ENCODE measurements at regions not wholly inside any gene's neighbourhood (a gene's known extent, or its start where the extent isn't known, plus 50 kb on each side); places are given as distances from the start of the nearest gene placed in this dataset.

GRCh38 chr6:56364827-56365339 is 117.5 kb upstream of the COL21A1 start:
- TF ChIP-seq CTCF (IDR thresholded peaks at IDR 0.05) (no peak), ZFX (IDR thresholded peaks at IDR 0.05; ENCODE audit: borderline replicate concordance) (no peak)

Data from 22Rv1 (cell line).